ENCODE measurements at regions not wholly inside any gene's neighbourhood (a gene's known extent, or its start where the extent isn't known, plus 50 kb on each side); places are given as distances from the start of the nearest gene placed in this dataset.

- Histone ChIP-seq H3K4me1 (ENCODE audit: control insufficient read depth, insufficient read depth, low read length) (peaks cover 20% of the 10 kb centered on the region), H3K36me3 (ENCODE audit: control insufficient read depth, insufficient read depth, low read length) (no peaks in the 10 kb centered on the region), H3K9me3 (ENCODE audit: control insufficient read depth, low read length) (no peaks in the 10 kb centered on the region), H3K4me3 (ENCODE audit: low read length) (no peak overlapping the region), H3K9ac (ENCODE audit: low read length) (no peak overlapping the region), H3K27me3 (ENCODE audit: control insufficient read depth, insufficient read depth, low read length) (no peaks in the 10 kb centered on the region)
Measured at GRCh38 chr9:94014066-94014654, 59.0 kb upstream of the BARX1 start.

- Histone ChIP-seq H3K9me3 (ENCODE audit: control insufficient read depth, low read length) (no peaks in the 10 kb centered on the region), H3K4me3 (ENCODE audit: low read length) (no peak overlapping the region), H3K27me3 (ENCODE audit: control insufficient read depth, insufficient read depth, low read length) (no peaks in the 10 kb centered on the region), H3K9ac (ENCODE audit: low read length) (no peak overlapping the region), H3K36me3 (ENCODE audit: control insufficient read depth, insufficient read depth, low read length) (no peaks in the 10 kb centered on the region), H3K4me1 (ENCODE audit: control insufficient read depth, insufficient read depth, low read length) (peaks cover 13% of the 10 kb centered on the region)
Measured at GRCh38 chr9:94010980-94011533, 55.9 kb upstream of the BARX1 start.

- H3K4me1 ChIP-seq (ENCODE audit: control insufficient read depth, insufficient read depth, low read length): peaks cover 15% of the 10 kb centered on the region
- no peaks in the 10 kb centered on the region for H3K27me3 ChIP-seq (ENCODE audit: control insufficient read depth, insufficient read depth, low read length)
- no peaks in the 10 kb centered on the region for H3K9me3 ChIP-seq (ENCODE audit: control insufficient read depth, low read length)
- no peaks in the 10 kb centered on the region for H3K36me3 ChIP-seq (ENCODE audit: control insufficient read depth, insufficient read depth, low read length)
- H3K4me3 ChIP-seq (ENCODE audit: low read length): no peak overlapping the region
- H3K9ac ChIP-seq (ENCODE audit: low read length): no peak overlapping the region
Measured at GRCh38 chr9:94005272-94005901, 50.2 kb upstream of the BARX1 start.
